GM20000 (cell line): ENCODE measurements at regions not wholly inside any gene's neighbourhood (a gene's known extent, or its start where the extent isn't known, plus 50 kb on each side); places are given as distances from the start of the nearest gene placed in this dataset.

Source experiments
- DNase-seq: peaks from one replicate; pipeline ENCODE4 v3.0.0; 2012; ENCODE audit warnings: low spot score
- TF ChIP-seq, protein P1 (sequence below): IDR thresholded peaks from 2 replicates; pipeline ENCODE4 v1.5.1; 2012; ENCODE audit warnings: mild to moderate bottlenecking, control low read depth; ENCODE audit errors: extremely low read depth, missing control alignments

DNA sequence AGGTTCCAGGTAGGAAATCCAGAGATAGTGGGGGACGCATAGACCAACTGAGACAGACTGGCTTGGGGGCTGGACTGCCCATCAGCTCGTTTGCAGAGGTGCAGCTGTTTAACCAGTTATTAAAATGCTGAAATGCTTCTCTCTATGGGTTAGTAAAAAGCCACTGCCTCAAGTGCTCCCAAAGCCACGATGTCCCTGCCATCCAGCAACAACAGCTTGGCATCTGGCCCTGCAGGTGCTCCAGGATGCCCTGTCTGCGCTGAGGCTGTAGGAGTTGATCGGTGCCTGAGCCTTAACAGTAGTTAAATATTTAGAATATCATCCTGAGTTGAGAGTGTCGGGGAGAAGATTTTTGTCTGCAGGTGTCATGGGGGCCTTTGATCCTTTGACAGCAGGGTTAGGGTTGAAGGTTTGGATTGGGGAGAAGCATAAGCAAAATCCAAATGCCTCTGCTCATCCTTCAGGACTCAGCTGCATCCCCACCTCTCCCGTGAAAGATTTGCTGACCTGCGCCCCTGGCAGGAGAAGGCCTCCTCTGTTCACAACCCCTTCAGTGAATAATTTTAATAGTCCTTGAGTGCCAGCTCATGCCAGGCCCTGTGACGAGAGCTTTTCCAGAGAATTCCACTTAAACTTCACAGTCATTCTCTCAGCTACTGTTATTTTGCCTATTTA, 127.3 kb upstream of the PWP1 start:
- TF ChIP-seq, protein P1, sequence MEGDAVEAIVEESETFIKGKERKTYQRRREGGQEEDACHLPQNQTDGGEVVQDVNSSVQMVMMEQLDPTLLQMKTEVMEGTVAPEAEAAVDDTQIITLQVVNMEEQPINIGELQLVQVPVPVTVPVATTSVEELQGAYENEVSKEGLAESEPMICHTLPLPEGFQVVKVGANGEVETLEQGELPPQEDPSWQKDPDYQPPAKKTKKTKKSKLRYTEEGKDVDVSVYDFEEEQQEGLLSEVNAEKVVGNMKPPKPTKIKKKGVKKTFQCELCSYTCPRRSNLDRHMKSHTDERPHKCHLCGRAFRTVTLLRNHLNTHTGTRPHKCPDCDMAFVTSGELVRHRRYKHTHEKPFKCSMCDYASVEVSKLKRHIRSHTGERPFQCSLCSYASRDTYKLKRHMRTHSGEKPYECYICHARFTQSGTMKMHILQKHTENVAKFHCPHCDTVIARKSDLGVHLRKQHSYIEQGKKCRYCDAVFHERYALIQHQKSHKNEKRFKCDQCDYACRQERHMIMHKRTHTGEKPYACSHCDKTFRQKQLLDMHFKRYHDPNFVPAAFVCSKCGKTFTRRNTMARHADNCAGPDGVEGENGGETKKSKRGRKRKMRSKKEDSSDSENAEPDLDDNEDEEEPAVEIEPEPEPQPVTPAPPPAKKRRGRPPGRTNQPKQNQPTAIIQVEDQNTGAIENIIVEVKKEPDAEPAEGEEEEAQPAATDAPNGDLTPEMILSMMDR = no peak
- DNase-seq = no peak

DNA sequence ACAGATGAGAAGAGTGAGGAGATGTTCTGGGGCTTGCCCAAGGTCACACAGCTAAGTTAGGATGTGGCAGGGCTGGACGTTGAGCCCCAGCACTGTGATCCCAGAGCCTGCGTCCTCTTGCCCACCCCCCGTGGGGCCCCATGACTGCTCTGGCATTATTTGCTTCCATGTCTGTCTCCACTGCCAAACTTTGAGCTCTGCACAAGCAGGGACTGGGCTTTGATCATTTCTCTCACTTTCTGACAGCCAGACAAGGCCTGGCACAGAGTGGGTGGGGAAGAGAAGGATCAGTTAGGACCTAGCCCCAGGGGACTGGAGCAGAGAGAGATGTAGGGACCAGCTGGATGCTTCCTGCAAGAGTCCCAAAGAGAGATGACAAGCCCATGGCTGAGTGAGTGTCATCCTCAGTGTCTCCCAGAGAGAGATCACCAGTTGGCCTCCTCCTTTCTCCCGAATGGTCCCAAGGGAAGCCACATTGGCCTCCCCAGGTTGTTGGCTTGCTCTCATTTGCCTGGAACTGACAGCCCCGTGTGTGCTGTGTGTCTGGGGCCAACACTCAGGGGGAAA, 126.7 kb upstream of the PWP1 start:
- TF ChIP-seq, protein P1 = no peak
- DNase-seq = no peak

DNA sequence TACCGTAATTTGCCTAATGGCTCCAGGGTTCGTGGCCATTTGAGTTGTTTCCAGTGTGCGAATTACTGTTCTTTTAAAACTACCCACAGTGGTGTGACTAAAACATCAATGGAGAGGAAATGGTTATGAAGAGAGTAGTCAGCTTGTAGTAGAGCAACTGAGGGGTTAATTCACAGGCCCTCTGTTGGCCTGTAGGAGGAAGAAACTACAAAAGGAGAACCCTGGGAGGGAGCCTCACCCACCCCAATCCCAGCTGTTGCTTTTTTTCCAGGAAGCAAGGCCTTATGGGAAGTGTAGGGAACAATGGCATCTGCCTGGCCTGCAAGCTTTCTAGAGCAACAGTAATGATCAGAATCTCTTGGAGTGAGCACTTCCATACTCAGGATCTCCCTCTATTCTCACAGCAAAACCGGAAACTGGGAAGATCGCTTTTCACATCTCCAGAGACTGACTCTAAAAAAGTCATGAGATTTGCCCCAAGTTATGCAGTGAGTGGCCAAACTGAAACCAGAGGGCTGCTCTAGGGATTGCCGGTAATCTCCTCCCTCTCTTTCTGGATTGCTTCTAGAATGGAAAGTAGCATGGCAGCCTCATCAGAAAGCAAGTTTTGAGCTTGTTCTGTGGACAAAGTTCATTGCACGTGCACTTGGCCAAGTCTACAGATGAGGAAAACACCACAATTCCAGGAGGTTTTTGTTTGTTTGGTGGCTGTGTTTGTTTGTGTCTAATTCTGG, 125.3 kb upstream of the PWP1 start:
- TF ChIP-seq, protein P1 = no peak
- no peak for DNase-seq

DNA sequence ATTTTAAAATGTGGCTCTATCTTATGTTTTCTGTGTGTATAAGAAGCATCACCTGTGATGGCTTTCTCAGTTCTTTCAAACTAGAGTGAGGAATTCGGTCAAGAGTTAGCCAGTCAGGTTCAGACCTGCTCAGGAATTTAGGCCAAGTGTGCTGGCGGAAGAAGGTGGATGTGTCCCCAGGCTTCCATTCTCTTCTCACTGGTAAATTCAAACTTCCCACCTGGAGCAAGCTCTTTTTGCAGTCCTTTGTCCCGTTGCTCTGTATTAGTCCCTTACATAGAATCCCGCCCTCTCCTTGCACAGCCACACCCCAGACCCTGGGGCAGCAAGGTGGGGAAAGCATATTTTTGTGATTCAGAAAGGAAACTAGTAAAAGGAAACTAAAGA, 124.7 kb upstream of the PWP1 start:
- TF ChIP-seq, protein P1 = no peak
- DNase-seq = no peak

DNA sequence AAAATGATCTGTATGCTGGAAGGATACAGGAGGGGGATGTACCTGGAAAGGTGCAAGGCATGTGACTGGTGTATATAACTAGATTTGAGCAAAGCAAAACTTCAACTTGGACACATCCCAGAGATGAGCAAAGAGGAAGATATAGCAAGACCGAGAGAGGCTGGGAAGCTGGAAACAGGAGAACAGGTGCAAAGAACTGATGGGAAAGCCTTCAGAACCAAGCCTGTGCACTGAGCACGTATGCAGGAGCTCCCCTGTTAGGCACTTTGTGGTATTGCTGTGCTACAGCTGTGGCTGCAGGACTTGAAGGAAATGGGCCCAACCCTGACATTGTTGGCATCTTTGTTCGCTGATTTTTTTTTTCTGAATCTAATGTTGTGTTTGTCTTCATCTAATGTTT, 120.7 kb upstream of the PWP1 start:
- no peak for DNase-seq
- TF ChIP-seq, protein P1 = peak; percentile 46

DNA sequence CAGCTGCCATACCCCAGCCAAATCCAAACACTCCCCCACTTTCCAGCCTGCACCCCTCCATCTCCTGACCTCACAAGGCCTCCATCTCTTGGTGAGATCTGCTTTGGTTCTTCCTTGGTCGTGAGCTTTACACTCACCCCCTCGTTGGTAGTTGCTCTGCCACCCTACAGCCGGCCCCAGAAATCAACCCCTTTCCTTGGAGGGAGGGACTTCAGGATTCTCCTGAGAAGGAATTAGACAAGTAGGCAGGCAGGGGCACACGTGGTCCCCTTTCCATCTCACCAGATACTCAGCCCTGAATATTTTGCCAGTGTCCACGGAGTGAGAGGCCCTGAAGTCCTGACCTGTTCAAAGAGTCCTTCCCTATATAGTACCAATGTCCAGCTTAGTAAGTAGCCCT, 120.0 kb upstream of the PWP1 start:
- no peak for DNase-seq
- TF ChIP-seq, protein P1 = no peak
